ENCODE measurements at regions not wholly inside any gene's neighbourhood (a gene's known extent, or its start where the extent isn't known, plus 50 kb on each side); places are given as distances from the start of the nearest gene placed in this dataset.

DNA sequence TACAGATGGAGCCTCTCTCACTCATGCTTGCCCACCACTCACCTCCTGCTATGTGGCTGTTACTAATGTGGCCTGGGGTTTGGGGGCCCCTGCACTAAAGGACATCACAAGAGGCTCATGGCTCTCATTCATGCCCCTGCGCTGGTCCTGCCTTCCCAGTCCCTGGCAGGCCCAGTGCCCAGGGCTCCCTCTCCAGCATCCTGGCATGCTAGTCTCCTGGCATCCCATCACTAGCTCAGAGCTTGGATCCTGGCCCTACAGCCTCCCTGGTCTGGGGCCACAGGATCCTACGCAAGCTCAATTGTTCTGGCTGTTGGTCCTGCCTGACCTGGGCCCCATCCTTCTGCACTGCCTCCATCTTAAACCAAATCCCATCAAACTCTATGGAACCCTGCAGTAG, 685.4 kb downstream of the PTPRU start:
- ChIA-PET POLR2A (no interaction called here), CTCF (ENCODE audit: low intra/inter-chr PET ratio, low total read pairs) (no interaction called here)
- no peak overlapping the region for H3K9ac ChIP-seq (ENCODE audit: insufficient read depth, low read depth, low read length)
- no peak for FAIRE-seq
- H3K27me3 ChIP-seq (ENCODE audit: control insufficient read depth in 1 of 2, insufficient read depth in 2 of 2, low read length in 2 of 2): peaks cover 2 to 4% of the 10 kb centered on the region in 2 experiments; a peak in 3 of 5 replicates
- H3K36me3 ChIP-seq (replicated peaks in 1 of 2; ENCODE audit: control insufficient read depth in 1 of 2, insufficient read depth in 2 of 2, low read length in 2 of 2): no peaks in the 10 kb centered on the region
- no peaks in the 10 kb centered on the region for H3K4me1 ChIP-seq (ENCODE audit: insufficient read depth, low read length)
- no peak overlapping the region for H3K4me3 ChIP-seq (replicated peaks in 1 of 3; ENCODE audit: insufficient read depth in 1 of 3, low read depth in 2 of 3, low read length in 3 of 3)
- H4K20me1 ChIP-seq (ENCODE audit: insufficient read depth, low read length): no peaks in the 10 kb centered on the region
- no peak for ATAC-seq
- in situ Hi-C loops (cut with HindIII; ENCODE audit: extremely low pct_ligation_motif_present, low pct_unique_long_range_greater_than_20kb) (no loop called here), intact Hi-C loops (cut with micrococcal nuclease; ENCODE audit: unreplicated experiment) (no loop called here)
- DNase-seq (ENCODE audit: low spot score): no peak
- no peaks in the 10 kb centered on the region for H3K9me3 ChIP-seq (ENCODE audit: low read length)
- H2AFZ ChIP-seq (ENCODE audit: low read length): no peak overlapping the region
- WGBS (ENCODE audit: low lambda C conversion rate): 67% methylated on average over 1 of the region's 2 CpGs
- H3K27ac ChIP-seq (ENCODE audit: extremely low read length, insufficient read depth, low read length): no peak overlapping the region
- H3K4me2 ChIP-seq (ENCODE audit: low read depth, low read length): no peak overlapping the region
- H3K79me2 ChIP-seq (ENCODE audit: insufficient read depth, low read length): no peaks in the 10 kb centered on the region
- no TSS peak for BruUV-seq (replicated peaks)
- no peak for TF ChIP-seq TBX3 (IDR thresholded peaks at IDR 0.05; ENCODE audit: borderline replicate concordance)
- TF ChIP-seq TGIF2 (CRISPR knock-in tag; IDR thresholded peaks at IDR 0.05): no peak
- no peak for TF ChIP-seq ZNF790 (CRISPR knock-in tag; IDR thresholded peaks at IDR 0.05; ENCODE audit: borderline replicate concordance)
- TF ChIP-seq, protein P1, sequence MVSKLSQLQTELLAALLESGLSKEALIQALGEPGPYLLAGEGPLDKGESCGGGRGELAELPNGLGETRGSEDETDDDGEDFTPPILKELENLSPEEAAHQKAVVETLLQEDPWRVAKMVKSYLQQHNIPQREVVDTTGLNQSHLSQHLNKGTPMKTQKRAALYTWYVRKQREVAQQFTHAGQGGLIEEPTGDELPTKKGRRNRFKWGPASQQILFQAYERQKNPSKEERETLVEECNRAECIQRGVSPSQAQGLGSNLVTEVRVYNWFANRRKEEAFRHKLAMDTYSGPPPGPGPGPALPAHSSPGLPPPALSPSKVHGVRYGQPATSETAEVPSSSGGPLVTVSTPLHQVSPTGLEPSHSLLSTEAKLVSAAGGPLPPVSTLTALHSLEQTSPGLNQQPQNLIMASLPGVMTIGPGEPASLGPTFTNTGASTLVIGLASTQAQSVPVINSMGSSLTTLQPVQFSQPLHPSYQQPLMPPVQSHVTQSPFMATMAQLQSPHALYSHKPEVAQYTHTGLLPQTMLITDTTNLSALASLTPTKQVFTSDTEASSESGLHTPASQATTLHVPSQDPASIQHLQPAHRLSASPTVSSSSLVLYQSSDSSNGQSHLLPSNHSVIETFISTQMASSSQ (IDR thresholded peaks at IDR 0.05; ENCODE audit: low read depth): no peak
- TF ChIP-seq, protein P1 (CRISPR knock-in tag; IDR thresholded peaks at IDR 0.05; ENCODE audit: borderline replicate concordance): no peak
- TF ChIP-seq, protein P2, sequence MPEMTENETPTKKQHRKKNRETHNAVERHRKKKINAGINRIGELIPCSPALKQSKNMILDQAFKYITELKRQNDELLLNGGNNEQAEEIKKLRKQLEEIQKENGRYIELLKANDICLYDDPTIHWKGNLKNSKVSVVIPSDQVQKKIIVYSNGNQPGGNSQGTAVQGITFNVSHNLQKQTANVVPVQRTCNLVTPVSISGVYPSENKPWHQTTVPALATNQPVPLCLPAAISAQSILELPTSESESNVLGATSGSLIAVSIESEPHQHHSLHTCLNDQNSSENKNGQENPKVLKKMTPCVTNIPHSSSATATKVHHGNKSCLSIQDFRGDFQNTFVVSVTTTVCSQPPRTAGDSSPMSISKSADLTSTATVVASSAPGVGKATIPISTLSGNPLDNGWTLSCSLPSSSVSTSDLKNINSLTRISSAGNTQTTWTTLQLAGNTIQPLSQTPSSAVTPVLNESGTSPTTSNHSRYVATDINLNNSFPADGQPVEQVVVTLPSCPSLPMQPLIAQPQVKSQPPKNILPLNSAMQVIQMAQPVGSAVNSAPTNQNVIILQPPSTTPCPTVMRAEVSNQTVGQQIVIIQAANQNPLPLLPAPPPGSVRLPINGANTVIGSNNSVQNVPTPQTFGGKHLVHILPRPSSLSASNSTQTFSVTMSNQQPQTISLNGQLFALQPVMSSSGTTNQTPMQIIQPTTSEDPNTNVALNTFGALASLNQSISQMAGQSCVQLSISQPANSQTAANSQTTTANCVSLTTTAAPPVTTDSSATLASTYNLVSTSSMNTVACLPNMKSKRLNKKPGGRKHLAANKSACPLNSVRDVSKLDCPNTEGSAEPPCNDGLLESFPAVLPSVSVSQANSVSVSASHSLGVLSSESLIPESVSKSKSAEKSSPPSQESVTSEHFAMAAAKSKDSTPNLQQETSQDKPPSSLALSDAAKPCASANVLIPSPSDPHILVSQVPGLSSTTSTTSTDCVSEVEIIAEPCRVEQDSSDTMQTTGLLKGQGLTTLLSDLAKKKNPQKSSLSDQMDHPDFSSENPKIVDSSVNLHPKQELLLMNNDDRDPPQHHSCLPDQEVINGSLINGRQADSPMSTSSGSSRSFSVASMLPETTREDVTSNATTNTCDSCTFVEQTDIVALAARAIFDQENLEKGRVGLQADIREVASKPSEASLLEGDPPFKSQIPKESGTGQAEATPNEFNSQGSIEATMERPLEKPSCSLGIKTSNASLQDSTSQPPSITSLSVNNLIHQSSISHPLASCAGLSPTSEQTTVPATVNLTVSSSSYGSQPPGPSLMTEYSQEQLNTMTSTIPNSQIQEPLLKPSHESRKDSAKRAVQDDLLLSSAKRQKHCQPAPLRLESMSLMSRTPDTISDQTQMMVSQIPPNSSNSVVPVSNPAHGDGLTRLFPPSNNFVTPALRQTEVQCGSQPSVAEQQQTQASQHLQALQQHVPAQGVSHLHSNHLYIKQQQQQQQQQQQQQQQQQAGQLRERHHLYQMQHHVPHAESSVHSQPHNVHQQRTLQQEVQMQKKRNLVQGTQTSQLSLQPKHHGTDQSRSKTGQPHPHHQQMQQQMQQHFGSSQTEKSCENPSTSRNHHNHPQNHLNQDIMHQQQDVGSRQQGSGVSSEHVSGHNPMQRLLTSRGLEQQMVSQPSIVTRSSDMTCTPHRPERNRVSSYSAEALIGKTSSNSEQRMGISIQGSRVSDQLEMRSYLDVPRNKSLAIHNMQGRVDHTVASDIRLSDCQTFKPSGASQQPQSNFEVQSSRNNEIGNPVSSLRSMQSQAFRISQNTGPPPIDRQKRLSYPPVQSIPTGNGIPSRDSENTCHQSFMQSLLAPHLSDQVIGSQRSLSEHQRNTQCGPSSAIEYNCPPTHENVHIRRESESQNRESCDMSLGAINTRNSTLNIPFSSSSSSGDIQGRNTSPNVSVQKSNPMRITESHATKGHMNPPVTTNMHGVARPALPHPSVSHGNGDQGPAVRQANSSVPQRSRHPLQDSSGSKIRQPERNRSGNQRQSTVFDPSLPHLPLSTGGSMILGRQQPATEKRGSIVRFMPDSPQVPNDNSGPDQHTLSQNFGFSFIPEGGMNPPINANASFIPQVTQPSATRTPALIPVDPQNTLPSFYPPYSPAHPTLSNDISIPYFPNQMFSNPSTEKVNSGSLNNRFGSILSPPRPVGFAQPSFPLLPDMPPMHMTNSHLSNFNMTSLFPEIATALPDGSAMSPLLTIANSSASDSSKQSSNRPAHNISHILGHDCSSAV (CRISPR knock-in tag; IDR thresholded peaks at IDR 0.05; ENCODE audit: borderline replicate concordance): no peak
